ENCODE measurements at regions not wholly inside any gene's neighbourhood (a gene's known extent, or its start where the extent isn't known, plus 50 kb on each side); places are given as distances from the start of the nearest gene placed in this dataset.

GRCh38 chr2:71896385-71897136 is 251.1 kb downstream of the CYP26B1 start:
- TF ChIP-seq EZH2 (IDR thresholded peaks at IDR 0.05; ENCODE audit: insufficient read depth, poor library complexity, severe bottlenecking) (no peak), EZH2phosphoT487 (IDR thresholded peaks at IDR 0.05; ENCODE audit: insufficient read depth, low read depth) (no peak)

All from GM23248 (cell line).